H9 (cell line): ENCODE measurements at regions not wholly inside any gene's neighbourhood (a gene's known extent, or its start where the extent isn't known, plus 50 kb on each side); places are given as distances from the start of the nearest gene placed in this dataset.

Source experiments
- DNase-seq: peaks from one replicate; pipeline ENCODE4 v3.0.0-alpha.2; 2017
- H2AFZ ChIP-seq: one replicate; pipeline ENCODE4 v1.6.1; 2013; ENCODE audit warnings: mild to moderate bottlenecking, low read length, control low read depth, moderate library complexity
- H2AK5ac ChIP-seq: 2 replicates; pipeline ENCODE4 v1.6.1; 2013; ENCODE audit warnings: low read length, control low read depth, mixed read lengths; ENCODE audit not compliant: insufficient read length
- H2BK120ac ChIP-seq: one replicate; pipeline ENCODE4 v1.6.1; 2013; ENCODE audit warnings: low read depth, mild to moderate bottlenecking, low read length, control low read depth, inconsistent platforms; ENCODE audit not compliant: poor library complexity, severe bottlenecking
- H2BK12ac ChIP-seq: 2 replicates; pipeline ENCODE4 v1.6.1; 2013; ENCODE audit warnings: low read length, control low read depth, mixed read lengths, low read depth; ENCODE audit not compliant: insufficient read length
- H2BK15ac ChIP-seq: 2 replicates; pipeline ENCODE4 v1.6.1; 2013; ENCODE audit warnings: low read depth, low read length, control low read depth
- H2BK20ac ChIP-seq: one replicate; pipeline ENCODE4 v1.6.1; 2013; ENCODE audit warnings: low read depth, mild to moderate bottlenecking, low read length, control low read depth, inconsistent platforms; ENCODE audit not compliant: poor library complexity, severe bottlenecking
- H2BK5ac ChIP-seq: 2 replicates; pipeline ENCODE4 v1.6.1; 2013; ENCODE audit warnings: low read length, control low read depth, mixed read lengths; ENCODE audit not compliant: insufficient read length
- H3K14ac ChIP-seq: 2 replicates; pipeline ENCODE4 v1.6.1; 2013; ENCODE audit warnings: low read length, control low read depth; ENCODE audit not compliant: insufficient read depth
- H3K18ac ChIP-seq: 2 replicates; pipeline ENCODE4 v1.6.1; 2013; ENCODE audit warnings: low read depth, mild to moderate bottlenecking, mixed read lengths, low read length, control low read depth; ENCODE audit not compliant: insufficient read length
- H3K23ac ChIP-seq: 2 replicates; pipeline ENCODE4 v1.6.1; 2013; ENCODE audit warnings: low read length, control low read depth, mixed read lengths, low read depth; ENCODE audit not compliant: insufficient read length
- H3K23me2 ChIP-seq: 2 replicates; pipeline ENCODE4 v1.6.1; 2013; ENCODE audit warnings: low read depth, mild to moderate bottlenecking, mixed read lengths, low read length, control low read depth; ENCODE audit not compliant: insufficient read length, poor library complexity, severe bottlenecking
- H3K27ac ChIP-seq: 2 replicates; pipeline ENCODE4 v1.5.1; 2013; ENCODE audit warnings: low read length, control low read depth, mixed read lengths, low read depth; ENCODE audit not compliant: insufficient read length
- H3K27me3 ChIP-seq: 2 replicates; pipeline ENCODE4 v1.6.1; 2013; ENCODE audit warnings: low read length, control low read depth, inconsistent platforms; ENCODE audit not compliant: insufficient read depth
- H3K4ac ChIP-seq: 2 replicates; pipeline ENCODE4 v1.6.1; 2013; ENCODE audit warnings: low read depth, mild to moderate bottlenecking, control low read depth, inconsistent platforms, low read length, moderate library complexity
- H3K4me1 ChIP-seq: 2 replicates; pipeline ENCODE4 v1.6.1; 2013; ENCODE audit warnings: low read length, control low read depth, inconsistent platforms; ENCODE audit not compliant: insufficient read depth
- H3K4me2 ChIP-seq: 2 replicates; pipeline ENCODE4 v1.6.1; 2013; ENCODE audit warnings: low read length, control low read depth, mixed read lengths; ENCODE audit not compliant: insufficient read length, insufficient read depth
- H3K56ac ChIP-seq: 2 replicates; pipeline ENCODE4 v1.6.1; 2013; ENCODE audit warnings: low read depth, mild to moderate bottlenecking, mixed read lengths, low read length, control low read depth; ENCODE audit not compliant: insufficient read length
- H3K79me1 ChIP-seq: 2 replicates; pipeline ENCODE4 v1.6.1; 2013; ENCODE audit warnings: low read depth, mild to moderate bottlenecking, moderate library complexity, low read length, control low read depth, inconsistent platforms; ENCODE audit not compliant: insufficient read depth, poor library complexity, severe bottlenecking
- H3K79me2 ChIP-seq: 2 replicates; pipeline ENCODE4 v1.6.1; 2013; ENCODE audit warnings: low read length, control low read depth, inconsistent platforms; ENCODE audit not compliant: insufficient read depth
- H3K9ac ChIP-seq: 2 replicates; pipeline ENCODE4 v1.6.1; 2013; ENCODE audit warnings: low read length, control low read depth, mixed read lengths; ENCODE audit not compliant: insufficient read length; ENCODE audit errors: extremely low read depth
- H3K9me3 ChIP-seq: one replicate; pipeline ENCODE4 v1.6.1; 2013; ENCODE audit warnings: low read depth, low read length, inconsistent platforms; ENCODE audit not compliant: control insufficient read depth
- H3T11ph ChIP-seq: one replicate; pipeline ENCODE4 v1.6.1; 2013; ENCODE audit warnings: mild to moderate bottlenecking, low read length, control low read depth, inconsistent platforms
- H4K20me1 ChIP-seq: one replicate; pipeline ENCODE4 v1.6.1; 2013; ENCODE audit not compliant: control insufficient read depth, insufficient read length, insufficient read depth
- H4K5ac ChIP-seq: 2 replicates; pipeline ENCODE4 v1.6.1; 2013; ENCODE audit warnings: low read depth, mild to moderate bottlenecking, mixed read lengths, low read length, control low read depth; ENCODE audit not compliant: insufficient read length
- H4K8ac ChIP-seq: replicated peaks from 2 replicates; pipeline ENCODE4 v1.6.1; 2013; ENCODE audit warnings: low read length, control low read depth, mixed read lengths, low read depth; ENCODE audit not compliant: insufficient read length
- H4K91ac ChIP-seq: 2 replicates; pipeline ENCODE4 v1.6.1; 2013; ENCODE audit warnings: low read depth, mild to moderate bottlenecking, moderate library complexity, mixed read lengths, low read length, control low read depth; ENCODE audit not compliant: insufficient read length
- H3K27ac Mint-ChIP-seq, 3 experiments: 2 replicates in 2 of 3; 3 replicates in 1 of 3; pipeline ENCODE4 v1.8.0; 2020 to 2021; ENCODE audit warnings: mixed read lengths in 3 of 3, mild to moderate bottlenecking in 1 of 3, moderate library complexity in 1 of 3
- H3K27me3 Mint-ChIP-seq: 2 replicates; pipeline ENCODE4 v1.8.0; 2021; ENCODE audit warnings: low read depth, mild to moderate bottlenecking, moderate library complexity, mixed read lengths
- H3K36me3 Mint-ChIP-seq, 3 experiments: 2 replicates in 2 of 3; 3 replicates in 1 of 3; pipeline ENCODE4 v1.8.0; 2020 to 2021; ENCODE audit warnings: low read depth in 3 of 3, mixed read lengths in 3 of 3; ENCODE audit not compliant: insufficient read depth in 1 of 3
- H3K4me1 Mint-ChIP-seq, 2 experiments: 2 replicates each; pipeline ENCODE4 v1.8.0; 2020; ENCODE audit warnings: mixed read lengths in 2 of 2
- H3K4me3 Mint-ChIP-seq, 2 experiments: 2 replicates in 1 of 2; 3 replicates in 1 of 2; pipeline ENCODE4 v1.8.0; 2020 to 2021; ENCODE audit warnings: mild to moderate bottlenecking in 2 of 2, mixed read lengths in 2 of 2, moderate library complexity in 1 of 2
- H3K9me3 Mint-ChIP-seq, 2 experiments: 2 replicates in 1 of 2; 3 replicates in 1 of 2; pipeline ENCODE4 v1.8.0; 2020; ENCODE audit warnings: mild to moderate bottlenecking in 2 of 2, mixed read lengths in 2 of 2, moderate library complexity in 1 of 2
- CTCF ChIP-seq: fragments of 200-600 bp; sonication (generic); conservative IDR thresholded peaks from 3 replicates; pipeline ENCODE4 v1.8.0; 2021; ENCODE audit warnings: antibody characterized with exemption, mild to moderate bottlenecking
- WGBS: extraction: QIAGEN DNeasy Blood & Tissue Kit; methylation state at CpG from one replicate; pipeline ENCODE4 v1.1.7; 2013; ENCODE audit warnings: missing lambda C conversion rate, low lambda C conversion rate, mixed read lengths; ENCODE audit not compliant: insufficient read length; ENCODE audit errors: extremely low coverage; 5-methylcytosine and 5-hydroxymethylcytosine counted together

- H2BK5ac ChIP-seq = no peak overlapping the region
- Mint-ChIP-seq H3K4me1 (peaks cover 6 to 10% of the 10 kb centered on the region in 2 experiments), H3K36me3 (no peaks in the 10 kb centered on the region), H3K27ac (no peak overlapping the region), H3K27me3 (no peaks in the 10 kb centered on the region), H3K4me3 (no peak overlapping the region), H3K9me3 (no peaks in the 10 kb centered on the region)
- H3K18ac ChIP-seq = no peak overlapping the region
- no peaks in the 10 kb centered on the region for H4K20me1 ChIP-seq
- no peak overlapping the region for H3K23ac ChIP-seq
- no peak overlapping the region for H2BK120ac ChIP-seq
- no peak overlapping the region for H3K4ac ChIP-seq
- H3K56ac ChIP-seq = no peak overlapping the region
- H2AFZ ChIP-seq = no peak overlapping the region
- no peak overlapping the region for H3K14ac ChIP-seq
- H3K79me1 ChIP-seq = no peaks in the 10 kb centered on the region
- H3K9me3 ChIP-seq = no peaks in the 10 kb centered on the region
- H3K9ac ChIP-seq = no peak overlapping the region
- no peak overlapping the region for H2BK20ac ChIP-seq
- no peak overlapping the region for H3T11ph ChIP-seq
- no peaks in the 10 kb centered on the region for H3K79me2 ChIP-seq
- no peaks in the 10 kb centered on the region; the same call in 1 of the 2 replicates for H3K4me1 ChIP-seq
- no peak overlapping the region for H4K91ac ChIP-seq
- no peak overlapping the region for H2BK15ac ChIP-seq
- H2AK5ac ChIP-seq = no peak overlapping the region
- H3K27me3 ChIP-seq = no peaks in the 10 kb centered on the region
- no peak overlapping the region for H2BK12ac ChIP-seq
- no peak overlapping the region for H3K4me2 ChIP-seq
- TF ChIP-seq CTCF = no peak
- H4K8ac ChIP-seq = no peak overlapping the region
- H3K27ac ChIP-seq = no peak overlapping the region
- H4K5ac ChIP-seq = no peak overlapping the region
- no peak for DNase-seq
- no peaks in the 10 kb centered on the region for H3K23me2 ChIP-seq
- no CpG with 5 or more reads among the region's 3 CpGs for WGBS
Measured at GRCh38 chr5:89127191-89127590, 244.2 kb upstream of the MEF2C start.
